Left lung (tissue), 4 donors: ENCODE measurements at regions not wholly inside any gene's neighbourhood (a gene's known extent, or its start where the extent isn't known, plus 50 kb on each side); places are given as distances from the start of the nearest gene placed in this dataset.
"Not testable (repeated sequence)": the region's sequence is repeated elsewhere in the genome, so short reads cannot be mapped to it uniquely, and the experiment has no call there.

ENCODE experiments used
- ATAC-seq: fragments of 200-7000 bp; cut with Tn5 transposase; one replicate; pipeline ENCODE4 v1.9.1; 2020; ENCODE audit warnings: moderate library complexity
- DNase-seq, 4 donors: peaks; one replicate each; pipeline ENCODE4 v3.0.0-alpha.2; 2013 to 2020
- H3K27ac ChIP-seq, 2 donors: fragments of 200-600 bp; sonication (generic) in 1 of 2; one replicate each; pipeline versions ENCODE4 v1.5.0 to v1.8.0; 2020 to 2021
- H3K27me3 ChIP-seq, 2 donors: fragments of 200-600 bp; sonication (generic) in 1 of 2; one replicate each; pipeline versions ENCODE4 v1.5.0 to v1.8.0; 2020 to 2021
- H3K36me3 ChIP-seq, 2 donors: fragments of 200-600 bp; sonication (generic) in 1 of 2; one replicate each; pipeline versions ENCODE4 v1.5.0 to v1.8.0; 2020 to 2021
- H3K4me1 ChIP-seq, 2 donors: fragments of 200-600 bp; one replicate each; pipeline ENCODE4 v1.8.0; 2021
- H3K4me3 ChIP-seq, 2 donors: fragments of 200-600 bp; sonication (generic) in 1 of 2; one replicate each; pipeline versions ENCODE4 v1.5.0 to v1.8.0; 2020 to 2021; ENCODE audit warnings: mild to moderate bottlenecking in 1 of 2
- H3K9me3 ChIP-seq, 2 donors: fragments of 200-600 bp; sonication (generic) in 1 of 2; one replicate each; pipeline versions ENCODE4 v1.5.0 to v1.8.0; 2020 to 2021
- CTCF ChIP-seq, 2 donors: fragments of 200-600 bp; sonication (generic) in 1 of 2; IDR thresholded peaks; one replicate each; pipeline versions ENCODE4 v1.5.0 to v1.8.0; 2021; ENCODE audit warnings: antibody characterized with exemption in 2 of 2
- intact Hi-C, 2 donors: fragments of 100-400 bp; cut with DNase I; formaldehyde crosslinking; loops; one replicate each; pipeline versions ENCODE4 v1.11.2 to v1.14.2; 2022
- donor health status: DM: no; HTN: yes; CAD: no.
- donor health status: DM: no; HTN: no; CAD: no.

- Histone ChIP-seq H3K9me3 (no peaks in the 10 kb centered on the region), H3K27ac (no peak overlapping the region), H3K4me3 (no peak overlapping the region), H3K36me3 (no peaks in the 10 kb centered on the region), H3K27me3 (peaks cover 0 to 16% of the 10 kb centered on the region in 2 donors), H3K4me1 (no peaks in the 10 kb centered on the region)
- ATAC-seq: no peak
- TF ChIP-seq CTCF (IDR thresholded peaks at IDR 0.05): no peak
- intact Hi-C loops: no loop called here
- no peak for DNase-seq
Measured at GRCh38 chr1:38185913-38186312, 139.3 kb upstream of the POU3F1 start.

- intact Hi-C loops: no loop called here
- ATAC-seq: no peak
- Histone ChIP-seq H3K4me1 (no peaks in the 10 kb centered on the region), H3K9me3 (no peaks in the 10 kb centered on the region), H3K27me3 (peaks cover 0 to 8% of the 10 kb centered on the region in 2 donors), H3K4me3 (no peak overlapping the region), H3K27ac (no peak overlapping the region), H3K36me3 (no peaks in the 10 kb centered on the region)
- DNase-seq: no peak
- TF ChIP-seq CTCF (IDR thresholded peaks at IDR 0.05): no peak
Measured at GRCh38 chr1:38183747-38184146, 137.2 kb upstream of the POU3F1 start.

GRCh38 chr1:38183096-38183495, 136.5 kb upstream of the POU3F1 start:
- intact Hi-C loops: no loop called here
- Histone ChIP-seq H3K27me3 (peaks cover 0 to 8% of the 10 kb centered on the region in 2 donors), H3K27ac (no peak overlapping the region), H3K9me3 (no peaks in the 10 kb centered on the region), H3K4me3 (no peak overlapping the region), H3K36me3 (no peaks in the 10 kb centered on the region), H3K4me1 (no peaks in the 10 kb centered on the region)
- TF ChIP-seq CTCF (IDR thresholded peaks at IDR 0.05): no peak
- ATAC-seq (no peak), DNase-seq (peak in 1 of 4 donors; percentile 21)

GRCh38 chr1:38180388-38180787, 133.8 kb upstream of the POU3F1 start:
- H3K36me3 ChIP-seq, H3K4me1 ChIP-seq, intact Hi-C loops, ATAC-seq, H3K4me3 ChIP-seq, DNase-seq, H3K27ac ChIP-seq, H3K27me3 ChIP-seq, H3K9me3 ChIP-seq: not testable (repeated sequence)

- H3K9me3 ChIP-seq: no peaks in the 10 kb centered on the region
- ATAC-seq (no peak), DNase-seq (peak in 1 of 4 donors; percentile 18)
- no peak for TF ChIP-seq CTCF (IDR thresholded peaks at IDR 0.05)
- no peaks in the 10 kb centered on the region for H3K36me3 ChIP-seq
- no peak overlapping the region for H3K27ac ChIP-seq
- intact Hi-C loops: no loop called here
- no peaks in the 10 kb centered on the region for H3K27me3 ChIP-seq
- H3K4me1 ChIP-seq: no peaks in the 10 kb centered on the region
- no peak overlapping the region for H3K4me3 ChIP-seq
Measured at GRCh38 chr1:38179483-38179882, 132.9 kb upstream of the POU3F1 start.

- Histone ChIP-seq H3K4me3 (no peak overlapping the region), H3K4me1 (no peaks in the 10 kb centered on the region), H3K9me3 (no peaks in the 10 kb centered on the region), H3K27me3 (no peaks in the 10 kb centered on the region), H3K36me3 (no peaks in the 10 kb centered on the region), H3K27ac (no peak overlapping the region)
- intact Hi-C loops: no loop called here
- DNase-seq (no peak), ATAC-seq (no peak)
- TF ChIP-seq CTCF (IDR thresholded peaks at IDR 0.05): no peak
Measured at GRCh38 chr1:38178216-38178615, 131.6 kb upstream of the POU3F1 start.
